ENCODE measurements at regions not wholly inside any gene's neighbourhood (a gene's known extent, or its start where the extent isn't known, plus 50 kb on each side); places are given as distances from the start of the nearest gene placed in this dataset.

DNA sequence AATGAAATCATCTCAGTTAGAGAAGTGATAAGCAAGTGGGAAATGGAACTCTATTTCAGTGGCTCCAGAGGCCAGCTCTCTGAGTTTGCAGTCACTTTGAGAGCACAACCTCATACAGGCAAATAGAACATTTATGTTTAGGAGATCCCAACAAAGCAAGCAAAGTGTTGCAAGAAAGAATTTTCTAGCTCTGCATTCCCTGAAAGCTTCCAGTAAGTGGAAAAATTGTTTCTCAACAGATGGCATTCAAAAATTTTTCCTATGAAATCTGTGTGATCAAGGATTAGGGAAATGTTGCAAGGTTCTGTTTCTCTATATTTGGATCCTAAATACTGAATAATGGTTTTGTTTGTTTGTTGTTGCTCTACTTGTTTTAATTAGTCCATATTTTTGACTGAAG is 764.2 kb upstream of the ZNF608 start:
- no peak for DNase-seq

DNA sequence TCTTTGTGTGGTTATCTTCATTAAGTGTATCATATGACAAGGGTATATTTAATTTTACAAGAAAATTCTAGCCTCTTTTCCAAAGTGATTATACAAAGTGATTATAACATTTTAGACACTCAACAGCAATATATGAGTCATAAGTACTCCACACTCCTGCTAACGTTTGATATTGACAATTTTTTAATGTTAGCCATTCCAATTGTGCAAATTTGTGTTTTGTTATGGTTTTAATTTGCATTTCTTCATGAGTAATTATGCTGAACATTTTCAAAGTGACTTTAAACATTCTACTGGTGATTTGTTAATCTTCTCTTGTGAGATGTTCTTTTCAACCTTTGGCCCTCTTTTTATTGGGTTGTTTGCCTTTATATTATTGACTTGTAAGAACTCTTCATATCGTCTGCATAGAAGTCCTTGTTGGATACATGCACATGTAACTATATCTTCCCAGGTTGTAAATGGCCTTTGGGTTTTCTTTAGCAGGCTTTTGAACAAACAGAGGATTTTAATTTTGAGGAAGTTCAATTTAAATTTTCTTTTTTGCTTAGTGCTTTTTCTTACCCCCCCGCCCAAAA is 771.6 kb upstream of the ZNF608 start:
- DNase-seq: no peak

DNA sequence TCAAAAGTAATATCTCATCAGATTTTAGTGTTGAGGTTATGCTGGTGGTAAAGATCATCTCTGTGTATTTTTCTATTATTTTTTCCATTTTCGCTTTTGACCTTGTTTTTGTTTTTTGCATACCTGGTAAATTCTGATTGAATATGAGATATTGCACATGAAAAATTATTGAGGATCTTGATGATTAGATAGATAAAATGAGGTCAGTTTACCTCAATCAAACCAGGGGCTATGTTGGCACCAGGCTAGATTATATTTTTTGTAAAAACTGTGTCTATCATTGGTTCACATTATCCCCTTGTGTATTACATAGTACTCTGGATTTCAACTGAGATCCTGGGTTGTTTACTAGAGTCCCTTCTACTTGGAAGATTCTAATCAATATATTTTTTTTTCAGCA is 774.9 kb upstream of the ZNF608 start:
- no peak for DNase-seq

DNA sequence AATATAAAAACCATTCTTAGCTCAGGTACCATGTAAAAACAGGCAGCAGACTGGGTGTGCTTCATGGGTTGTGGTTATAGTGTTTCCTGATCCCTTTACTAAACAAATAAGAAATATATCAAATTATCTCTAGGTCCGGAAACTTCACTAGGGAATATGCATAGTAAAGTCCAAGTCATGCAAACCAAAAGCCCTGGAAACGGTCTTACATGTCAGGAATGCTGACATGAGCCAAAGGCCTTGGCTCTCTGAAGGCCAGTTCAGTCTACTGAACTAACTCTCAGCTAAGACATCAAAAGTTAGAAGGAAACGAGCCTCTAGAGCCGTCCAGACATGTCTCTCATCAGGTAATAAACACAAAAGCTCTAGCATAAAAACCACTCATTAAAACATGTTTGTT is 778.9 kb upstream of the ZNF608 start:
- no peak for DNase-seq

DNA sequence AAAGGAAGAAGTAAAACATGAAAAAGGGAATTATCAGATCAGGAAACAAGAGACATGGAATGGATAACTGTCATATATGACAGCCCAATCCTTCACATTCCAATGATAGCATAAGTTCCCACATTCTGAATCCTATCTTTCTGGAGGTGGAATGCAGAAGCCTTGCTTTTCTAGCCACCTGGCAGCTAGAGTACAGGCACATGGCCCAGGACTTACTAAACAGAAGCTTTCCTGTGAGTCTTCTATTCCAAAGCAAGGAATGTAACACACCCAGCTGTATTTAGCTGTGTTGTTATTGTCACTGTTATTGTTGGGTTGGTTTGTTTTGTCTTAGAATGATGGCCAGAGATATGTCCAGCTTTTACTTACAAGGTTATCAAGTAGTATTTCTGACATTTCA is 780.5 kb upstream of the ZNF608 start:
- no peak for DNase-seq

DNA sequence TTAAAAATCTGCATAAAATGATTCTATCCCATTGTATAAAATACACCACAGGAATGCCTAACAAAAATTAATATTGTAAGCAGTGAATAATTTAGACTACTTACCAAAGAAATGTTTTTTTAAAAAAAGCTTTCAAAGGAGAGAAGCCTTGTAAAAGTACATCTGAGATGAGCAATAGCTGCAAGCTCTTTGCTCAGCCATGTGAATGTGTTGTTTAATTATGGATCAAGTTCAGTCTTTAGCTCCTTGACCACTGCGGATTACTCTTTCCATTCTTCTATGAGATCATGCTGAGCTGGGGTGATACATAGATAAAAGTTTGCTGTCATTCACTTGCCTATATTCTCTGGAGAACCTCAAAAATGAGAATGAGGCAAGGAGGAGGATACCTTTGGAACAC is 782.4 kb upstream of the ZNF608 start:
- no peak for DNase-seq

DNA sequence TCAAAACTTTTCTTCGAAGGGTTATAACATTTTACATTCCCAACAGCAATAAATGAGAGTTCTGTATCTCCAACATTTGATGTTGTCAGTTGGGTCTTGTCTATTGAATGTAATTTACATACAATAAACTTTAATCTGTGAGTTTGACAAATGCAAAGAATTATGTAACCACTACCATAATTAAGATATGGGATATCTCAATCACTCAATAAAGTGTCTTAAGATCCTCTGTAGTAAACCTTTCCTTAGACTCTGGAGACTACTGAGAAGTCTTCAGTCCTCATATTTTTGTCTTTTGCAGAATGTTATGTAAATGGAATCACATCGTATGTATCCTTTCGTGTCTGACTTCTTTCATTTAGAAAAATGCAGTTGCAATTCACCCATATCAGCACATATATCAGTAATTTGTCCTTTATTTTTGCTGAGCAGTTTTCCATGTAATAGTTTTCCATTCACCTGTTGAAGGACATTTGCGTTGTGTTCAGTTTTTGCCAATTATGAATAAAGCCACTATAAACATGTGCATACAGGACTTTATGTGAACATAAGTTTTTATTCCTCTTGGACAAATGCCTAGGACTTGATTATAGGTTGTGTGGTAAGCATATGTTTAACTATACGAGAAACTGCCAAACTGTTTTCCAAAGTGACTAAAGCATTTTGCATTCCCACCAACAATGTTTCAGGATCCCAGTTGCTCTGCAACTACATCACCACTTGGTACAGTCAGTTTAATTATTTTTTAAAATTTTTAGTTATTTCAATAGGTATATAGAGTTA is 784.6 kb upstream of the ZNF608 start:
- DNase-seq: no peak

DNA sequence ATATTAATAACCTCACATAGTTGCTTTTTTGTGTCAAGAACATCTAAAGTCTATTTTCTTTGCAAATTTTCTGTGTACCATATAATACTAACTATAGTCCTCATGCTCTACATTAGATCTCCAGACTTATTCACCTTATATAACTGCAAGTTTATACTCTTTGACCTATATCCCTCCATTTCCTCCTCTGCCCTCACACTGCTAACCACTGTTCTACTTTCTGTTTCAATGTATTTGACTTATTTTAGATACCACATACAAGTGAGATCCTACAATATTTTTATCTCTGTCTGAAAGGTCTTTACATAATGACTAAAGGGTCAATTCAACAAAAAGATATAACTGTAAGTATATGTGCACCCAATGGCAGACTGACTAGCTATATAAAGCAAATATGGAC is 789.7 kb upstream of the ZNF608 start:
- DNase-seq: no peak

DNA sequence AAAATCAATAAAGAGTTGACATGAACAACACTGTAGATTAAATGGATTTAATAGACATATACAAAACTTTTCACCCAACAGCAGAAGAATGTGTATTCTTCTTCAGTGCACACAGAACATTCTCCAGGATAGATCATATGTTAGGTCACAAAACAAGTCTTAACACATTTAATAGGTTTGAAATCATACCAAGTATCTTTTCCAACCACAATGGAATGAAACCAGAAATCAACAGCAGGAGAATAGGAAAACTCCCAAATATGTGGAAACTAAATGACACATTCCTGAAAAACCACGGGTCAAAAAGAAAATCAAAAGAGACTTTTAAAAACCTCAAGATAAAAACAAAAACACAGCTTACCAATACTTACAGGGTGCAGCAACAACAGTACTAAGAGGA is 790.1 kb upstream of the ZNF608 start:
- no peak for DNase-seq

DNA sequence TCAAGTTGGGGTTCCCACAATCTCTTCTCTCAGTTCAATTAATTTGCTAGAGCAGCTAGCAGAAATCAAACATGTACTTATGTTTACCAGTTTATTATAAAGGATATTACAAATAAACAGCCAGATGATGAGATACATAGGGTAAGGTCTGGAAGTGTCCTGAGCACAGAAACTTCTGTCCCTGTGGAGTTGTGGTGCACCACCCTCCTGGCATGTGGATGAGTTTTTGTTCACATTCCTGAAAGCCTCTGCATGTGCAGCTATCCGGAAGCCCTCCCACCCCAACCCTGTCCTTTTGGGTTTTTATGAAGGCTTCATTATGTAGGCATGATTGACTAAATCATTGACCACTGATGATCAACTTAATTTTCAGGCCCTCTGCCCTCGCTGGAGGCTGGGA is 791.2 kb upstream of the ZNF608 start:
- no peak for DNase-seq

DNA sequence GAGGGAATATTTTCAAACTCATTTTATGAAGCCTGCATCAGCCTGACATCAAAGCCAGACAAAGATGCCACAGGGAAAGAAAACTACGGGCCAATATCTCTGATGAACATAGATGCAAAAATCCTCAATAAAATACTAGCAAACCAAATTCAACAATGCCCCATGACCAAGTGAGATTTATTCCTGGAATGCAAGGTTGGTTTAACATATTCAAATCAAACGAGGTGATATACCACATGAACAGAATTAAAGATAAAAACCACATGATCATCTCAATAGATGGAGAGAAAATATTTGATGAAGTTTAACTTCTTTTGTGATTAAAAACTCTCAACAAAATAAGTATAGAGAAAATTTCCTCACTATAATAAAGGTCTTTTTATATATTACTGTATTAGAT is 792.0 kb upstream of the ZNF608 start:
- no peak for DNase-seq

DNA sequence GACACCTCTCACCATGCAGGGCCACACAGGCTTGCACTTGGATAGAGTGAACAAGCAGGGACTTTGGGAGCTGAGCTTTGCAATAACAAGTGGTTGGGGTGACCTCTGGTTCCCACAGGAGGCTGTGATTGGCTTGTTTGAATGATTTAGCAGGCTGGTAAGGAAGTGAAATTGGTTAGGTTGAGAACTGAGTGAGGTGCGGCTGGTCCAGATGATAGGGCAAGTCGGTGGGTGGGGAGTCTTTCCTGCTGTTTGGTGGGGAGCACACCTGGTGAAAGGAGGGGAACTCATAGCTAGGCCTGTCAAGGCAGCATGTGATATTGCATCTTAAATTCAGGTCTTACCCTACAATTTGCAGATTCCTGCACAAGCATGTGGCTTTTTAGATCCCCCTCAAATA is 794.6 kb upstream of the ZNF608 start:
- DNase-seq: no peak

DNA sequence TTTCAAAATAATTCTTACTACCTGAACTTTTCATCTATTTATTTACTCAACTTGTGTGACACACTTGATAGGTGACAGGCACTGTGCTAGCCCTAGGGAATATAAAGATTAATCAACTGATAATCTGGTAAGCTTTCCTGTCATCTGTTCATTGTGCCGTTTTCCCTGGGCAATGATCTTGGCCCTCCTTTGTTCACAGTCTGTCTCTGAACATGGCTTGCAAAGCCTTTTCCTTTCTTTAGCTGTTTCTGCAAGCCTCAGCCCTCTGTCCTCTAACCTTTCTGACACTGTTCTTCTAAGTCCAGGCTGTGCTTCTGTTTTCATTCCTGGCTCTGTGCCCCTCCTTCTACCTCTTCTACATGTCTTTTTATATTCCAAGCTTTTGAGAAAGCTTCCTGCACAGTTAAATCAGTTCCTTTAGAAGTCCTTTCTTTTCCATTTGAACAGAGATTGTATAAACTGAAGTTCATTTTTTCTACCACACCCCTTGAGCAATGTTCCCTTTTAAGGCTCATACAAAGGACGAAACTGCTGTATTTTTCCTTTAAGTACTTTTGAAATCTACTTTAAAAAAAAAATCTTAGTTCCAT is 803.0 kb upstream of the ZNF608 start:
- peak; percentile 32 for DNase-seq

DNA sequence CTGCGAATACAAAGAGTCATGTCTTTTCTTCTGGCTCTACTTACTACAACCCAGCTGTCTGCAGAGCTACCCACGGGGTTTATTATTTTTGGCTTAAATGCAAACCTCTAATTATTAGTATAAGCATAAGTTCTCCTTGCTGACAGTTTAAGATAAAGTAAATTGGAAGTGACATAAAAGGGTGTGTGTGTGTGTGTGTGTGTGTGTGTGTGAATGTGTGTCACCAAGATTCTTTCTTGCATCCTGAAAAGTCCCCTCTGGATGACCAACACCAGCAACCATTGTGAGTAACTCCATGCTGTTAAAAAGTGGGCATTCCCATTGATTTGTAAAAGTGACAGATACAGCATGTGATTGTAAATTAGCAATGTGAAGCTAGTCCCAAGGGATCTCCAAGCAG is 803.8 kb upstream of the ZNF608 start:
- DNase-seq: peak; percentile 56

DNA sequence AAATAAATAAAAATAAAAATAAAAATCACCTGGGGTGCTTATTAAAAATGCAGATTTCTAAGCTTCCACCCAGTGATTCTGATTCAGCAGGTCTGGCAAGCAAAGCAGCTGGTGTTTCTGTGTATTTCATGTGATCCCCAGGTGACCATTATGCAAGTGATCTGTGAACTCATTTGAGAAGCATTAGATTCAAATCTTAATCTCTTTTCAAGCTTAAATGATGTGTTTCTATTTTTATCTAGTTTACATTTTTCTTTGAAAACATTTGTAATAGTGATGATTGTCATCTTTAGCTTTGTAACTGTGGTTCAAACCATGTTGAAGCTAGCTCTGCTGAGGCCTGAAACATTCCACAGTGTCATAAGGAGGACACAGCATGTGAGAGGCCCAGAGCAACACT is 804.8 kb upstream of the ZNF608 start:
- no peak for DNase-seq

DNA sequence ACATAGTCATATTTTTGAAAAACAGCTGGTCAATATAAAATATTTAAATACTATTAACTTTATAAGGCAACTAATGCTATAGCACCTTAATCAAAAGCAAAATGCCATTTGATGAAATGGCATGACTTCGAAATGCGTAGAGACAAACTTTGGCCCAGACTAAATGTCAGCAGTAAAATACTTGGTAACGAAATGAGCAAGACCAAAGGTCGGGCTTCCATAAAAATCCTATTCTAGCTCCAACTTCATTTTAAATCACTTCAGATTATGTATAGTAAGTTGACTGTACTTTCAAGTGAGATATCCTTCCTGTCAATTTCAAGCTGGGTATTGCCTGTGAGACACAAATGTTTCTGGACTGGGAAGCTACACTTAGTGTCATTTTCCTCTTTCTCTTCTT is 805.4 kb upstream of the ZNF608 start:
- no peak for DNase-seq

DNA sequence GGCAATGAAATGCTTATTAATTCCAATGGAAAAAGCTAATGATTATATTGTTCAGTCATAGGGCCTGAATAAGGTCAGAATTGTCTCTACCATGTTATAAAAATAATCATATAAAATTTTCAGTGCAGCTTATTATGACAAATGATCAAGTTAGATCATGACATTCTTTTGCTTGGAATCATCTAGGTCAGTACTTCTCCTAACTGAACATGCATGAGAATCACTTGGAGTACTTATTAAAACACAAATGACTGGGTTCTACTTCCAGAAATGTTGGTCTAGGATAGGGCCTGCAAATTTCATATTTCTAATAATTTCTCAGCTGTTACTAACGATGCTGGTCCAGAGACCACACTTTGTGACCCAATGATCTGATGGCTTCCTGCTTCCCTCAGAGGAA is 806.0 kb upstream of the ZNF608 start:
- no peak for DNase-seq

DNA sequence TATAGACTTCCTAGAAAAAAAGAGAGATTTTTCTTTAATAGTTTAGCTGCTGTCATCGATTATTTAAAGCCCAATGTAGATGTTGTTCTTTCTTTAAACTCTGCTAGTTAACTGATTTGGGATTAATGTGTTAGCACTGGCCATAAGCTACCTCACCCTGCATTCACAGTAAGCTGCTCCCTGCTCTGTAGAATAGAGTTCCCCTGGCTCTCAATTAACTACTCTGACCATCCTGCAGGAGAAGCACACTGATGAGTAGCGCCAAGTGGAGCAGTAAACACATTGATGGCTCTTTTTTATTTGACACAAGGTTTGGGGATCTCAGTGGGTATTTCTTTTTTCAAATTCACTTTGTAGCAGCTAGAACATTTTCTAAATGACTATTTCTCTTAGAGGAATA is 807.9 kb upstream of the ZNF608 start:
- no peak for DNase-seq

DNA sequence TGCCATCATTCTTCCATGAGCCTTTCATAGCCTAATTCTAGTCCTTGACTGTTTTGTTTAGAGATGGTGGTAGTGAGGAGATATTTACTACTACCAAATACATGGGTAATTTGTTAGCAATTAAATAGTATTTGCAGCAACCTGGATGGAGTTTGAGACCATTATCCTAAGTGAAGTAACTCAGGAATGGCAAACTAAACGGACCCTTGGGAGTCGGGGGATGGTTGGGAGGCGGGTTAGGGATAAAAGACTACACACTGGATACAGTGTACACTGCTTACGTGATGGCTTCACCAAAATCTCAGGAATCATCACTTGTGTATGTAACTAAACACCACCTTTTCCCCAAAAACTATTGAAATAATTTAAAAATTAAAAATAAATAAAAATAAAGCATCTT is 809.2 kb upstream of the ZNF608 start:
- DNase-seq: no peak

DNA sequence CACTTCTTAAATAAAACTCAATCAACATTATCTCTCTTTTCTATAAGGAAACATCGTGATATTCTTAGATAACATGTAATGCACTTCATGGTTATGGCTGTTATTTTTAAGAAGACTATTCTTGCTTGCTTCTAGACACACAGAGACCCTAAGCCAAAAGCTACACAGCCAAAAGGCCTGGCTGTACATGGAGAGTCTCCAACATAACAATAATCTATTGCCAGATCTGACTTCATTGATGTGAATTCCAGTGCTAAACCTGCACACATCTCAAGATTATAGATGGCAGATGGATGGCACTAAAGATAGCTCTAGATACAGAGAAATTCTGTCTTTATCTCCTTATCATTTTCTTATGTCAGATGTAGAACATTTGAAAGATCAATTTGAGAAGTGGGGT is 811.6 kb upstream of the ZNF608 start:
- no peak for DNase-seq

DNA sequence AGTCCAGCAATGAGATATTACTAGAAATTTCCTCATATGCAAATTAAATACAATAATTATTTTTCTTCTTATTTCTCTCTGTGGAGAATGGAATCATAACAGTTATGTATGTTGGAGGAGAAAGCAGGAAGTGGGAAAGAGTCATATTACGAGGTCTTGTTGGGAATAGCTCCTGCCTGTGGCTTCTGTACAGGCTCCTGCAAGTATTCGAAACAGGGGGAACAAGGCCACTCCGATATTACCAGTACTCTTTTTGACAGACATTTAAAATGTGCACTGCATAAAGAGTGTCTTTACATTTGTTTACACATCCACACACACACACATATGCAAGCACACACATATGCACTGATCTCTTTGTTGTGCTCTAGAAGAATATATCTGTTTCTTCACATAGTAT is 812.0 kb upstream of the ZNF608 start:
- DNase-seq: no peak

DNA sequence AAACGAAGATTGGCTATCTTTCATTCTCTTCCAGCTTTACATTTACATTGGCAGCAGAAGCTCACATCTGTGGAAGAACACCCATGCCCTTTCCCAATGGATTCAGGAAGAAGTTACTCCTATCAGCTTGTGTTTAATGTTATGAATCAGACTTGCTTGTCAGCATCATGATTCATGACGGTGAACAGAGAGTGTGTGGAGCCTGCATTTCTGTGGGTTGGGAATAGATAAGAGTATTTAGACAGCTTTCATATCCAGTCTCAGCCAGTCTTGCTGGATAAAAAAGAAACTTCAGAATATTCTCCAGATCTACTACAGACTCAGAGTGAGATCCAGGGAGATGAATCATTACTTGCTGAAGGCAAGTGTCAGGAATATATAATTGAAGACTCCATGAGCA is 812.9 kb upstream of the ZNF608 start:
- DNase-seq: no peak

DNA sequence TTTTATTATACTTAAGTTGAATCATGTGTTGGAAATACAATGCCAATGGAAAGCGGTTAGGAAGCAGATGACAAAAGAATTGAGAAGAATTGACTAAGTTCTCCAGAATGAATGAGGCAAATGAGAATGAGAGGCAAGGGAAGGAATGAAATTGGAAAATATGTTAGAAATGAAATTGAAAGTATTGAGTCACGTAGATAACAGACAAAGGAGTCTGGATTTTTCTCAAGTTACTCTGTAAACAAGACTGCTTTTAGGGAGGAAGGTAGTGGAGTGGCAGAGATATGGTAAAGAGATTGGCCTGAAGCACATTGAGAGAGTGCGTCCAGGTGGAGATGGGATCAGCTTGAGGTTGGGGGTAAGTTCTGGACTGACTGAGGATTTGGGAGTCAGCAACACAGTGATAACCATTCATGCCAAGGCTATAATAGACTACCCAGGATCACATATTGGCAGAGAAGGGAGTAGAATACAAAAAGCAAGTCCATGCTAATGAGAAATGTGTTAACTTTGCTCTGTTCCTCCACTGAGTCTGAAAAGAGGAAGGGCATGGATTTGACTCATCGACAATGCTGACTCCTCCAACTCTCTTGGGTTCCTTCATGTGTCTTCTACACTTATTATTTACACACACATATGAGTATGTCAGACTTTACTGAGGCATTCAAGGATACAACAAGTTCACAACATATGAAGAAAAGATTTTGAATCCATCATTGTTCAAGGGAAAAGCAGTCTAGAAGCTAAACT is 814.2 kb upstream of the ZNF608 start:
- DNase-seq: no peak

Measured in left kidney (tissue), 1 donor.